Panc1 (cell line): ENCODE measurements at regions not wholly inside any gene's neighbourhood (a gene's known extent, or its start where the extent isn't known, plus 50 kb on each side); places are given as distances from the start of the nearest gene placed in this dataset.

Source experiments
- ATAC-seq: fragments of 200-7000 bp; cut with Tn5 transposase; 2 replicates; pipeline ENCODE4 v1.9.1; 2020; ENCODE audit warnings: mild to moderate bottlenecking, moderate library complexity
- BruUV-seq: library from RNA; stranded (reverse); fragments of 400-500 nt; replicated peaks from 2 replicates; lab custom pipeline; 2021; lab: Mats Ljungman, UMichigan
- CTCF ChIA-PET: fragments of 300-600 bp; sonication (Branson Sonifier 250); formaldehyde crosslinking; loops from one replicate; lab custom pipeline; 2022; ENCODE audit warnings: antibody characterized with exemption; lab: Charles Lee
- POLR2A ChIA-PET: fragments of 300-600 bp; sonication (Branson Sonifier 250); formaldehyde crosslinking; loops from one replicate; lab custom pipeline; 2022; ENCODE audit warnings: antibody characterized with exemption; lab: Charles Lee
- DNase-seq: peaks from one replicate; pipeline ENCODE4 v3.0.0-alpha.2; 2010; ENCODE audit warnings: low read depth, low spot score
- H3K27ac ChIP-seq: 2 replicates; pipeline ENCODE4 v1.5.1; 2011; ENCODE audit warnings: mild to moderate bottlenecking, low read length, inconsistent platforms
- H3K27me3 ChIP-seq: fragments of 200-500 bp; sonication (Bioruptor generic); 2 replicates; pipeline ENCODE4 v1.6.0; 2014; ENCODE audit warnings: low read length, inconsistent platforms; ENCODE audit not compliant: control insufficient read depth, insufficient read depth
- H3K36me3 ChIP-seq: fragments of 200-500 bp; sonication (Bioruptor generic); 2 replicates; pipeline ENCODE4 v1.5.1; 2014; ENCODE audit warnings: inconsistent platforms, mild to moderate bottlenecking, low read length, moderate library complexity; ENCODE audit not compliant: control insufficient read depth, insufficient read depth
- H3K4me1 ChIP-seq: 2 replicates; pipeline ENCODE4 v1.5.1; 2011; ENCODE audit warnings: inconsistent platforms, mild to moderate bottlenecking, low read length, moderate library complexity; ENCODE audit not compliant: control insufficient read depth, insufficient read depth
- H3K4me3 ChIP-seq, 2 experiments: 2 replicates each; pipeline ENCODE4 v1.5.1; 2011 to 2012; ENCODE audit warnings: low read depth in 2 of 2, low read length in 2 of 2, mild to moderate bottlenecking in 2 of 2, inconsistent platforms in 1 of 2, moderate library complexity in 1 of 2
- H3K9me3 ChIP-seq: fragments of 200-500 bp; sonication (Bioruptor generic); 2 replicates; pipeline ENCODE4 v1.5.1; 2014; ENCODE audit warnings: low read depth, mild to moderate bottlenecking, inconsistent platforms, low read length, moderate library complexity; ENCODE audit not compliant: control insufficient read depth, insufficient read depth
- CTCF ChIP-seq: fragments of 450-650 bp; IDR thresholded peaks from 2 replicates; pipeline ENCODE4 v1.5.1; 2017; ENCODE audit warnings: mild to moderate bottlenecking
- POLR2AphosphoS5 ChIP-seq: IDR thresholded peaks from 2 replicates; pipeline ENCODE4 v1.6.1; 2012; ENCODE audit warnings: mild to moderate bottlenecking, low read depth, low read length, moderate library complexity
- REST ChIP-seq, 2 experiments: IDR thresholded peaks; 2 replicates each; pipeline ENCODE4 v1.6.1; 2011 to 2012; ENCODE audit warnings: low read depth in 2 of 2, control low read depth in 1 of 2, low read length in 1 of 2, mild to moderate bottlenecking in 1 of 2, moderate library complexity in 1 of 2; ENCODE audit not compliant: insufficient read depth in 1 of 2
- SIN3A ChIP-seq: IDR thresholded peaks from 2 replicates; pipeline ENCODE4 v1.6.1; 2012; ENCODE audit warnings: low read depth, mild to moderate bottlenecking, low read length, moderate library complexity, borderline replicate concordance; ENCODE audit not compliant: insufficient read depth
- TCF7L2 ChIP-seq: IDR thresholded peaks from 2 replicates; pipeline ENCODE4 v1.6.1; 2011; ENCODE audit warnings: mild to moderate bottlenecking, low read depth, low read length, inconsistent platforms
- in situ Hi-C: cut with HindIII; loops from 2 replicates; pipeline ENCODE4 v1.10.0; 2016; ENCODE audit warnings: low sequenced_read_pairs, low pct_unique_long_range_greater_than_20kb
- intact Hi-C: fragments of 100-400 bp; cut with micrococcal nuclease; formaldehyde crosslinking; loops from one replicate; pipeline ENCODE4 v1.10.0; 2022; ENCODE audit not compliant: unreplicated experiment

GRCh38 chr12:89891933-89892332, 183.3 kb upstream of the ATP2B1 start:
- H3K36me3 ChIP-seq: no peaks in the 10 kb centered on the region; the same call in 1 of the 2 replicates
- in situ Hi-C loops: no loop called here
- no peaks in the 10 kb centered on the region for H3K27me3 ChIP-seq
- BruUV-seq: no TSS peak
- TF ChIP-seq CTCF (no peak), REST (IDR thresholded peaks at IDR 0.05; ENCODE audit: insufficient read depth in 1 of 2, low read depth in 2 of 2, low read length in 1 of 2) (no peak), TCF7L2 (no peak), SIN3A (no peak), POLR2AphosphoS5 (no peak)
- no peak overlapping the region for H3K27ac ChIP-seq
- DNase-seq (no peak), ATAC-seq (no peak)
- H3K4me3 ChIP-seq: no peak overlapping the region
- H3K9me3 ChIP-seq: no peaks in the 10 kb centered on the region
- H3K4me1 ChIP-seq: 0 out of 2 replicates have a peak, but pooled peaks cover 3% of the 10 kb centered on the region
- ChIA-PET POLR2A (no interaction called here), CTCF (no interaction called here)
- intact Hi-C loops: no loop called here

GRCh38 chr12:89890161-89890560, 181.5 kb upstream of the ATP2B1 start:
- H3K4me1 ChIP-seq: 0 out of 2 replicates have a peak, but pooled peaks cover 3% of the 10 kb centered on the region
- no peak for TF ChIP-seq CTCF
- POLR2A ChIA-PET: no interaction called here
- H3K27ac ChIP-seq: no peak overlapping the region
- ATAC-seq (no peak), DNase-seq (no peak)
- CTCF ChIA-PET: no interaction called here
- no TSS peak for BruUV-seq
- H3K4me3 ChIP-seq: no peak overlapping the region
- intact Hi-C loops: no loop called here
- no peaks in the 10 kb centered on the region for H3K9me3 ChIP-seq
- H3K36me3 ChIP-seq: no peaks in the 10 kb centered on the region
- H3K27me3 ChIP-seq: no peaks in the 10 kb centered on the region
- in situ Hi-C loops: no loop called here

GRCh38 chr12:89889062-89889461, 180.4 kb upstream of the ATP2B1 start:
- no TSS peak for BruUV-seq
- Histone ChIP-seq H3K36me3 (no peaks in the 10 kb centered on the region), H3K27ac (no peak overlapping the region), H3K4me1 (no peaks in the 10 kb centered on the region), H3K4me3 (no peak overlapping the region), H3K9me3 (no peaks in the 10 kb centered on the region), H3K27me3 (no peaks in the 10 kb centered on the region)
- CTCF ChIA-PET: no interaction called here
- POLR2A ChIA-PET: no interaction called here
- no peak for DNase-seq
- no peak for TF ChIP-seq CTCF
- TF ChIP-seq TCF7L2: no peak
- no peak for TF ChIP-seq POLR2AphosphoS5
- no peak for TF ChIP-seq REST (IDR thresholded peaks at IDR 0.05; ENCODE audit: insufficient read depth in 1 of 2, low read depth in 2 of 2, low read length in 1 of 2)
- no peak for TF ChIP-seq SIN3A
- no peak for ATAC-seq
- in situ Hi-C loops: no loop called here
- intact Hi-C loops: no loop called here
